Esophagus mucosa (tissue), 1 donor: ENCODE measurements at regions not wholly inside any gene's neighbourhood (a gene's known extent, or its start where the extent isn't known, plus 50 kb on each side); places are given as distances from the start of the nearest gene placed in this dataset.

Experiments used
- ATAC-seq: fragments of 200-7000 bp; cut with Tn5 transposase; one replicate; pipeline ENCODE4 v1.9.1; 2020
- donor health status: DM: yes; HTN: yes; CAD: no.

- no peak for ATAC-seq
Observed at GRCh38 chr17:33352526-33352925, 59.4 kb upstream of the ASIC2 start.

GRCh38 chr17:33356266-33356665 lies 63.2 kb upstream of the ASIC2 start:
- no peak for ATAC-seq

DNA sequence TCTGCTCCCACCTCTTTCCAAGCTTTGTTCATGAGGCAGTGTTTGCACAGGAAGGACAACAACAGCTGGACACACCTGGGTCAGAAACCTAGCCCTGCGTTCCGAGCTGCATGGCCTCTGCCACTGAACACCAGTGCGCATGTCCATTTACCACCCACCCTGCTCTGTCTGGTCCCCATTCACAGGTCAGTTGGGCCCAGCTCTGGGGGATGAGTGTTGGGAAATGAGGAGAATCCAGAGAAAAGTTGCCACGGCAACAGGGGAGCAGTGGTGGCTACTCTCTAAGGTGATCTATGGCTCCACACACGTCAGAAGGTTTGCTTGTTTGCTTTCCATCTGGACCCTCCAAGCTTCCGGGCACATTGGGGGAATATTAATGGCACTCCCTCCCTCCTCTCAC lies 70.4 kb upstream of the ASIC2 start:
- no peak for ATAC-seq

- ATAC-seq = no peak
Observed at GRCh38 chr17:33366960-33367359, 73.9 kb upstream of the ASIC2 start.

DNA sequence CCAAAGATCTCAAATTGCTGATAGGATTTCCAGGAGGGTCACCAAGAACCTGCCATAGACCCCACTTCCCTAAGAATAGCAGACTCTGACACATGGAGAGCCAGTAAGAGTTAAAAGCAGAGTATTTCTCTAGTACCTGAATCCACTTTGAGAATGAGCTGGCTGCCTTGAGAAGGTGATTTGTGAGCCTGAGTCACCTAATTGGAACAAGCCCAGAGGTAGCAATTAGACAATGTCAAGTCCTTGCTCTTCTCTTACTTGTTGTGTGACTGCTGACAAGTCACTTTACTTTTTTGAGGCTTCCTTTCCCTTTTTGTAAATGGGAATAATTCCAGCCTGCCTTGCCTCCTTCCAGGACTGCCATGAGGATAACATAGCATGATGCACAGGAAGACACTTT lies 76.1 kb upstream of the ASIC2 start:
- no peak for ATAC-seq

DNA sequence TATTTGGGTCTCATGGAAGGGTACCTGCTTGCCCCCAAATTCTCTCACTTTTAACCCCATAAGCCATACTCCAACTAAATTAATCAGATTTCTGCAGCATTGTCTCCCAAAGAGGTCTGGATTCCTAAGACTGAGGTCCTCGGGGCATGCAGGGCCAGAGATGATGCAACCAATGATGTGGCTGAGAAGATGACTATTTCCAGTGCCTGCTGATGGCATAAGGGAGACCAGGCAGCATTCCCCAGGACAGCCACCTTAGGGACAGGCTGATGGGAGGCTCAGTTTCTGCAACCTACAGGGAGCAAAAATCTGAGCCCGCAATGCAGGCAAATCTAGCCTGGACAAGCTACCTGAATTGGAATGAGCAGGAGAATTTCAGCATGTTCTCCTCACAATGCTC lies 76.8 kb upstream of the ASIC2 start:
- ATAC-seq = no peak

DNA sequence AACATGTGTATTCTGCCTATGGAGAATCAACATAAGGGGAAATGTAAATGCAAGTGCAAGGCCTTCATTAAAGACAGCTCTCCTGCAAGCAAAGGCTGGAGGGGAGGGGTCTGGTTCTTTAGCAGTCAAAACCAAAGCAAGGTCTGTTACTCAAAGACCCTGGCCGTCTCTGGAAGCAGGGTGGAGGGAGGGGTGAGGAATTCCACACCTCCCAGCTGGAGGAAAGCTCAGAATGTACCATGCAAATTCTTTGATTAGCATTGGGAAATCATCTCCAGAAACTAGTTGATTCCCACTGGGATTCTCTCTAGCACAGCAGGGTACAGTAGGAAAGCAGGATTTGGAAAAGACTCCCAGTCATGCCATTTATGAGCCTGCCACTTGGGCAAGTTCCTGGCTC lies 77.3 kb upstream of the ASIC2 start:
- ATAC-seq = no peak

DNA sequence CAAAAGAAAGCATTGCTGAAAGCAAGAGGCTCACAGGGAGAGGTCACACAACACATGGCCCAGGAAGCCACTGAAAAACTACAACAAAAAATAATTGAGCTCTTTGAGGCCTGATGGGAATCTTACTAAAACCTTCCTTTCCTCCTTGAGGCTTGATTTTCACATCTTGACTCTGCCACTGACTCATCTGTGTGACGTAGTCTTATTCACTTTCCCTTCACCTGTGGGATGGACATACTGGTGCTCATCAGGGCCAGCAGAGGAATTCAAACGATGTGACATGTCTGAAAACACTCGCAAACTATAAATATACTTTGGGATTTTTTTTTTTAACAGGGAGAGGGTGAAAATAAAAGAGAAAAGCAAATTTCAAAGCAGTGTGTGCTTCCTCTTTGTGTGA lies 78.3 kb upstream of the ASIC2 start:
- no peak for ATAC-seq

GRCh38 chr17:33373273-33373672 lies 80.2 kb upstream of the ASIC2 start:
- no peak for ATAC-seq

- no peak for ATAC-seq
Observed at GRCh38 chr17:33375103-33375502, 82.0 kb upstream of the ASIC2 start.

DNA sequence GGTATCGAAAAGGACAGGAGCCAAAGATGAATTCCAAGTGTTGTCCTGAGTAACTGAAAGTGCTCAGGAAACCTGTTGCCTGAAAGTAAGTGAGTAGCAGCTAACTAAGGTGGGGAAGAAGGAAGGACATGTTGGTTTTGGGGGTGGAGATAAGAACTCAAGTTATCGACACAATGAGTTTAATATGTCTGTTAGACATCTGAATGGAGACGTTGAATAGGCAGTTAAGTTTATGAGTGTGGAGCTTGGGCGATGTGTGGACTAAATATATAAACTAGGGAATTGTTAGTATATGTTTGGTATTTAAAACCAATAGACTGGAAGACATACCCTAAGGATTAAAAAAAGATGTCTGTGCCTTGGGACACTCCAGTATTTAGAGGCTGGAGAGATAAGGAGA lies 82.7 kb upstream of the ASIC2 start:
- no peak for ATAC-seq

DNA sequence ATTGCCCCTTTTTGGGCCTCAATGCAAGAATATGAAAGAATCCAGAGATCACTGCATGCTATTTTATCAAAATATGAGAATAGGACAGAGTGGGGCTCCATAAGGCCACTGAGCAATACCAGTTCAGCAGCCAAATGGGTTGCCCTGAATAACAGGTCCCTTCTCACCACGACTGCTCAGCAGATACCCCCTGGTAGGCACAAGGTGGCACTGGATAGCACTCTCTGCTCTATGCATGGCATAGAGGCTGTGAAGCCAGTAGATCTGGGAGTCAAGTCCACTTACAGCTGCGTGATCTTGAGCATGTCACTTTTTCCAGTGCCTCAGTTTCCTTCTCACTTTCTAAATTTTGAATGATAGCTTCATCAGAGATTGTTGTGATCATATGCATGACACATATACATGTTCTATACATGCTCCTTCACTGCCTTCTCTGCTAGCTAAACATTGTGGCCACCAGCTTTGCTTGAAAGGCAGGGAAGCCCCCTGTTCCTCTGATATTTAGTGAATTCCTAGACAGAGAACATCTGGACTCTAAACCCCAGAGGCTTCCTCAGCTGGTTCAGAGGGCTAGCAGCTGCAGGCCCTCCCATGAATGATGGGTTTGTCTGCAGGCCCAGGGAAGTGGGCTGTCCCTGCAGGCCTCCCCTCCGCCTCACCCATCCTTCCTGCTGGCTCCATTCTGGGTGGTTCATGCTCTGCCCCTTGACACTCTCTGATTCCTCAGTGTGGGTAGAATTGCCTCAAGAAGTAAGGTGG lies 84.9 kb upstream of the ASIC2 start:
- no peak for ATAC-seq

GRCh38 chr17:33381201-33381600 lies 88.1 kb upstream of the ASIC2 start:
- no peak for ATAC-seq

DNA sequence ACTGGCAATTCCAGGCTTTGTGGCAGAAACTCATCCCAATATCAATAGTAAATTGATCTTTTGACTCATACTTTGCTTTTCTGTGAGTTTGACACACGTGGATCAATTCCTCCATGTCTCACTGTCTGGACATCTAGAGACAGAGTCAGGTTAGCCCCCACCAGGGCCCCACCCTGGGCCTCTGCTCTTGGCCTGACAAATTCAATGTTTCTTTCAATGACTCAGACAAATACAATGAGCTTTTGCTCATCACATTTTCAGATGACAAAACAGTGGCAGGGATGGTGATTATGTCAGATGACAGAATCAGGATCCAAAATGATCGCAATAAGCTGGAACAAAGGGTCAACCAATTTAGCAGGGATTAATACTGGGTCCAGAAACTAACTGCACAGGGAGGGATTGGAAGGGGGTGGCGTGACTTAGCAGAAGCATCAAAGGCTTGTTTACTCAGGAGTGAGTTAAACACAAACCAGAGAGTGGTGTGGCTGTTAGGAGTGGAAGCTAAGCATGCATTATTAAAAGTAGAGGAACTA lies 90.5 kb upstream of the ASIC2 start:
- ATAC-seq = no peak

DNA sequence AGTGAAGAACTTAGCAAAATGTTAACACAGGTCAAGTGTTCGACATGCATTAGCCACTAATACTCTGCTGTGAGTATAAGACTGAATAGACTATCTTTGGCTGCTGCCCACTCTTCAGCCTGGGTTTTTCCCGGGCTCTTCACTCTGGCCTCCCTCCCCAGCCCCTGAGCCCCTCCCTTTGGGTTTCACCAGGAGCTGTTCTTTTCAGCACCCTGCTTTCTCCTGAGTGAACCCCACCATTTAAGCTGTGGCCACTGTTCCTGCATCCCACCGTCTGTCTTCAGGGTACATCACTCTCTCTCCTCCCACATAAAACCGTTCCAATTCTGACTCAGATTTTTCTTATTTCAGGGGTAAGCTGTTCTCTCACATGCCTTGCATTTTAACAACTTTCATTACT lies 92.0 kb upstream of the ASIC2 start:
- no peak for ATAC-seq

DNA sequence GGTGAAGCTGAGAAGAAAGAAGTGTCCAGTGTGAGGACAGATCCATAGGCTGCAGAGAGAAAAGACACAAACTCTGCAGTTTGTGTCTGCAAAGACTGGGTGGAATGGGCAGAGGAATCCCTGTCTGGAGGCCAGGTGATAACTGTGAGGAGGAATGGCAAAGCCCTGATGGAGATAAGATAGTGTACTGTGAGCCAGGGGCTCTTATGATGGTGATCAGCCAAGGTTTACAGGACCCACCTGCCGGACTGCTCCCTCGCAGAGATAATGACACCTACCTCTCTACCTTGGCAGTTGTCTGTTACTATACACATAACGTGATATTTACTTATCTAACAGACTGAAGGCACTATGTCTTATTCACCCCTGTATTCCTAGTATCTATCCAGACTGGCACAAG lies 92.6 kb upstream of the ASIC2 start:
- ATAC-seq = no peak

DNA sequence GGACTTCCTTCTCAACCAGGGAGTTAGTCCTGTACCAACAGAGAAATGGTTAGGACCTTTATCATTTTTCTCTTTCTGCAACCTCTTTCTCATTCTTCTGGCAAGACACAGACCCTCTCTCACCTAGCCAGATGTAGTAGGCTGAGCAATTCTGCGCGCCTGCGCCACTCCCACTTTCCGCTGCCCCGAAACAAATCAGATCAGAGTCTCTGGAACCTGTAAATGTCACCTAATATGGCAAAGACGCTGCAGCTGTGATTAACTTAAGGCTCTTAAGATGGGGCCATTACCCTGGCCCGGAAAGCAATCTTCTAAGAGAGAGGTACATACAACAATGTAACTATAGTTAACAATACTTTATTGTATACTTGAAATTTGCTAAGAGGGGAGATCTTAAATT lies 94.3 kb upstream of the ASIC2 start:
- no peak for ATAC-seq

GRCh38 chr17:33389504-33390135 lies 96.5 kb upstream of the ASIC2 start:
- ATAC-seq = no peak

DNA sequence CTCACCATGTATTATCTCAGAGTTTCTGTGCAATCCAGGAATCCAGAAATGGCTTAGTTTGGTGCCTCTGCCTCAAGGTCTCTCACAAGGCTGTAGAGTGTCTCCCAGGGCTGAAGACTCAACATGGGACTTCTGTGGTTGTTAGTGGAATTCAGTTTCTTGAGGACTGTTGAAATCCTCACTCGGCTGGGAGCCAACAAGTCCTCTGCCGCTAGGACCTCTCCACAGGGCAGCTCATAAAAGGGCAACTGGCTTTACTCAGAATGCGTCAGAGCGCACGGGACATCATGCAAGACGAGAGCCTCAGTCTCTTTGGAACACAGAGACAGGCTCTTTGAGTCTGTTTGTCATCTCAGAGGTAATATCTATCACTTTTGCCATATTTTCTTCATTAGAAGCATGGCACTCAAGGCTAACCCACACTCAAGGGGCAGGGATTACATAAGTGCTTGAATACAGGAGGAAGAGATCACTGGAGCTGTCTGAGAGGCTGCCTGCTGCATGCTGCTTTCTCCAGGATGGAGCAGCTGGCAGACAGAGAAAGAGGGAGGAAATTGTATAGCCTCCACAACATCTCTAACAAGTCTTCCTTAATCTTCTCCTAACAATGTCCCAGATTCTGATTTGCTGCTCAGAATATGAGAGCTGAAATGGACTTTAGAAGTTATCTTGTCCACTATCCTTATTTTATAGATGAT lies 97.5 kb upstream of the ASIC2 start:
- no peak for ATAC-seq

DNA sequence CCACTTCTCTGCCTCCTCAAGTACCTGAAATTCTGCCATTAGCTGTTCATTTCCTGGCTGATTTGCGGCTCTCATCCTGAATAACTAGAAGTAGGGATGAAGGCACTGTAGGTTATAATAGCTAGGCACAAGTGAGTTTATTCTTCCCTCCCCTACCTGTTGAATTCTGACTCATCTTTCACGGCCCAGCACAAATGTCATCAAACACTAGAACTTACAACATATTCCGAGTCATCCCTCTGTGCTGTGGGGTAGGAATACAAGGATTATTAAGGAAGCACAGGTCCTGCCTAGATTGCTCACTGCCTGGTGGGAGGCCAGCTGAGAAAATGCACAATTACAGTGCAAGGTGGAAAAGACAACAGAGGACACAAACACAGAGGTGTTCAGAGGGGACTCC lies 103.7 kb upstream of the ASIC2 start:
- ATAC-seq = no peak

GRCh38 chr17:33398386-33398785 lies 105.3 kb upstream of the ASIC2 start:
- ATAC-seq = no peak

DNA sequence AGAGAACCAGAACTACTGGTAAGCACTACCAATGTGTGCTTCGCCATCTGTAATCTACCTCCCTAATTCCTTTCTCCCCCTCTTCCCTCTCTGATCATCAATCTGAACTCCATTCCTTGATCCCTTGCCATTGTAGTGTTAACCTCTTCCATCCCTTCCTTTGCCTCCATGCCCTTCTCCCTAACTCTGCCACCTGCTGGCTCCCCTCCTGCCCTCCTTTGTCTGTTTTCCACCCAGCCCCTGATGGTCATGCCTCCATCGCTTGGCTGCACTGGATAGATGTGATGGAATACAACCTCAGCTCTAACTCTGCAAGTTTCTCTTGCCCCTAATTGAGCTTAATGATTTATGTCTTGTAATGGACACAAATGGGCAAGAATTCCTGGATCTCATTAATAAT lies 108.2 kb upstream of the ASIC2 start:
- ATAC-seq = no peak

DNA sequence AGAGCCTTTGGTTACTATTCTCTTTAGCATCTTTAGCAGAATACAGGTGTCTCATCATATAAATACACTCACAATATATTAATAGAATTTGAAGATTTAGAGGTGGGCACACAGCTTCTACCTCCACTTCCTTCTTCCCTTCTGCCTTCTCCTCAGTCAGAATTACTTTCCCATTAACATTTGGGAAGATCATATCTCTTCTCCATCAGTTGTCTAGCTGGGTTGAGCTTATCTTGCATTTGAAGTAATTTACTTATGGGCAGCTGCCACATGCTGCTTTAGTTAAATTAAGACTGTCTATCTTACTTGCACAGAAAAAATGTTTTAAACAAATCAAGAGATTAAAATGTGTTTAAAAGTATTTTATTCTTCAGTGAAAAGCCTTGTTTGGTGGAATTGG lies 110.1 kb upstream of the ASIC2 start:
- no peak for ATAC-seq
